ENCODE measurements at regions not wholly inside any gene's neighbourhood (a gene's known extent, or its start where the extent isn't known, plus 50 kb on each side); places are given as distances from the start of the nearest gene placed in this dataset.
"Not testable (repeated sequence)": the region's sequence is repeated elsewhere in the genome, so short reads cannot be mapped to it uniquely, and the experiment has no call there.

GRCh38 chr2:153403352-153403751, 75.2 kb downstream of the RPRM start:
- TF ChIP-seq POLR2AphosphoS5, CTCF, POLR2A, EP300 (IDR thresholded peaks at IDR 0.05): not testable (repeated sequence)
